ENCODE measurements at regions not wholly inside any gene's neighbourhood (a gene's known extent, or its start where the extent isn't known, plus 50 kb on each side); places are given as distances from the start of the nearest gene placed in this dataset.
"Not testable (repeated sequence)": the region's sequence is repeated elsewhere in the genome, so short reads cannot be mapped to it uniquely, and the experiment has no call there.

- TF ChIP-seq, protein P1, sequence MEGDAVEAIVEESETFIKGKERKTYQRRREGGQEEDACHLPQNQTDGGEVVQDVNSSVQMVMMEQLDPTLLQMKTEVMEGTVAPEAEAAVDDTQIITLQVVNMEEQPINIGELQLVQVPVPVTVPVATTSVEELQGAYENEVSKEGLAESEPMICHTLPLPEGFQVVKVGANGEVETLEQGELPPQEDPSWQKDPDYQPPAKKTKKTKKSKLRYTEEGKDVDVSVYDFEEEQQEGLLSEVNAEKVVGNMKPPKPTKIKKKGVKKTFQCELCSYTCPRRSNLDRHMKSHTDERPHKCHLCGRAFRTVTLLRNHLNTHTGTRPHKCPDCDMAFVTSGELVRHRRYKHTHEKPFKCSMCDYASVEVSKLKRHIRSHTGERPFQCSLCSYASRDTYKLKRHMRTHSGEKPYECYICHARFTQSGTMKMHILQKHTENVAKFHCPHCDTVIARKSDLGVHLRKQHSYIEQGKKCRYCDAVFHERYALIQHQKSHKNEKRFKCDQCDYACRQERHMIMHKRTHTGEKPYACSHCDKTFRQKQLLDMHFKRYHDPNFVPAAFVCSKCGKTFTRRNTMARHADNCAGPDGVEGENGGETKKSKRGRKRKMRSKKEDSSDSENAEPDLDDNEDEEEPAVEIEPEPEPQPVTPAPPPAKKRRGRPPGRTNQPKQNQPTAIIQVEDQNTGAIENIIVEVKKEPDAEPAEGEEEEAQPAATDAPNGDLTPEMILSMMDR (IDR thresholded peaks at IDR 0.05), result not testable (repeated sequence)
- TF ChIP-seq ZFX (IDR thresholded peaks at IDR 0.05; ENCODE audit: borderline replicate concordance), result not testable (repeated sequence)
Observed at GRCh38 chr17:20840987-20841865, 201.6 kb downstream of the USP22 start.
